ENCODE measurements at regions not wholly inside any gene's neighbourhood (a gene's known extent, or its start where the extent isn't known, plus 50 kb on each side); places are given as distances from the start of the nearest gene placed in this dataset.

GRCh38 chr7:106166651-106167342 lies 54.7 kb upstream of the SYPL1 start:
- no peak for DNase-seq (ENCODE audit: low read depth)

- DNase-seq (ENCODE audit: low read depth) = no peak
Measured at GRCh38 chr7:106165337-106165736, 53.2 kb upstream of the SYPL1 start.

- DNase-seq (ENCODE audit: low read depth) = no peak
Measured at GRCh38 chr7:106163257-106163656, 51.1 kb upstream of the SYPL1 start.

Data from stimulated activated CD8-positive, alpha-beta memory T cell treated with anti-CD3 and anti-CD28 coated beads, Interleukin-12 subunit alpha, Interleukin-12 subunit beta, amount 100 ng/mL, for 4 hours (primary cell).